Non-pigmented ciliary epithelial cell (primary cell): ENCODE measurements at regions not wholly inside any gene's neighbourhood (a gene's known extent, or its start where the extent isn't known, plus 50 kb on each side); places are given as distances from the start of the nearest gene placed in this dataset.
"Not testable (repeated sequence)": the region's sequence is repeated elsewhere in the genome, so short reads cannot be mapped to it uniquely, and the experiment has no call there.

Experiments used
- DNase-seq: peaks from one replicate; pipeline ENCODE4 v3.0.0-alpha.2; 2010; ENCODE audit warnings: low read depth

GRCh38 chr2:138273280-138273679 is 228.3 kb upstream of the SPOPL start:
- DNase-seq = not testable (repeated sequence)

DNA sequence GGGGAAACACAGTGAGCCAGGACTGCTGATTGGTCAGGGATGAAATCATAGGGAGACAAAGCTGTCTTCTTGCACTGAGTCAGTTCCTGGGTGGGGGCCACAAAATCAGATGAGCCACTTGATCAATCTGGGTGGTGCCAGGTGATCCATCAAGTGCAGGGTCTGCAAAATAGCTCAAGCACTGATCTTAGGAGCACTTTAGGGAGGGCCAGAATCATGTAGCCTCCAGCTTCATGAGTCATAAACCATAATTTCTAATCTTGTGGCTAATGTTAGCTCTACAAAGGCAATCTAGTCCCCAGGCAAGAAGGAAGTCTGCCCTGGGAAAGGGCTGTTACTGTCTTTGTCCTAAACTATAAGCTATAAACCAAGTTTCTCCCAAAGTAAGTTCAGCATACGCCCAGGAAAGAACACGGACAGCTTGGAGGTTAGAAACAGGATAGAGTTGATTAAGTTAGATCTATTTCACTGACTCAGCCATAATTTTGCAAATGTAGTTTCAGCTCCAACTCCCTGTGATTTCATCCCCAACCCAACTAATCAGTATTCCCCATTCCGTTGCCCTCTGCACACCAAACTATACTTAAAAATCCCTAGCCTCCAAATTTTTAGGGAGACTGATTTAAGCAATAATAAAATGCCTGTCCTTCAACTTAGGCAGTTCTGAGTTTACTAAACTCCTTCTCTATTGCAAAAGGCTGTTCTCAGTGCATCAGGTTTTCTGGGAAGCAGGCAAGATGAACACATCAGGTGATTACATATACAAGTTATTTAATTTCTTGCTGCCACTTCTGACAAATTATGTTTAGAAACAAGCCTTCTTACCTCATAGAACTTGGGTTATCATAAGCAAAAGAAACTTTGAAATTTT is 226.9 kb upstream of the SPOPL start:
- DNase-seq = no peak

GRCh38 chr2:138275292-138275690 is 226.3 kb upstream of the SPOPL start:
- DNase-seq = no peak

- DNase-seq = no peak
Observed at GRCh38 chr2:138275881-138276280, 225.7 kb upstream of the SPOPL start.

DNA sequence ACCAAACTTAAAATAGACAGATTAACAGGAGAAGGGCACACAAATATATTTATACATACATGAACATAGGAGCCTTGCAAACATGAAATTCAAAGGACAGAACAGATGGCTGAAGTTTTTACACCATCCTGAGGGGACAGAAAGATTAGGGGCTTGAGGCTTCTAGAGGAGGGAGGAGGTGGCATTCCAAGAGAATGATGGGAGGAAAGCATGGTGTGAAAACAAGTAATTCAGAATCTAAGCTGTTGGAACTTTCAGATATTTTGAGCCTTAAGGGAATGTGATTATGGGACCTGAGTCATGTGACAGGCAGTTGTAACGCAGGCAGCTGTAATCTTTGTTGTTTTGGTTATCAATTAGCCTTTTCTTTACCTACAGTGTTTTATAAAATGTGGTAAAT is 225.2 kb upstream of the SPOPL start:
- no peak for DNase-seq

- DNase-seq = no peak
Observed at GRCh38 chr2:138277062-138277461, 224.5 kb upstream of the SPOPL start.

GRCh38 chr2:138279871-138280270 is 221.7 kb upstream of the SPOPL start:
- no peak for DNase-seq

DNA sequence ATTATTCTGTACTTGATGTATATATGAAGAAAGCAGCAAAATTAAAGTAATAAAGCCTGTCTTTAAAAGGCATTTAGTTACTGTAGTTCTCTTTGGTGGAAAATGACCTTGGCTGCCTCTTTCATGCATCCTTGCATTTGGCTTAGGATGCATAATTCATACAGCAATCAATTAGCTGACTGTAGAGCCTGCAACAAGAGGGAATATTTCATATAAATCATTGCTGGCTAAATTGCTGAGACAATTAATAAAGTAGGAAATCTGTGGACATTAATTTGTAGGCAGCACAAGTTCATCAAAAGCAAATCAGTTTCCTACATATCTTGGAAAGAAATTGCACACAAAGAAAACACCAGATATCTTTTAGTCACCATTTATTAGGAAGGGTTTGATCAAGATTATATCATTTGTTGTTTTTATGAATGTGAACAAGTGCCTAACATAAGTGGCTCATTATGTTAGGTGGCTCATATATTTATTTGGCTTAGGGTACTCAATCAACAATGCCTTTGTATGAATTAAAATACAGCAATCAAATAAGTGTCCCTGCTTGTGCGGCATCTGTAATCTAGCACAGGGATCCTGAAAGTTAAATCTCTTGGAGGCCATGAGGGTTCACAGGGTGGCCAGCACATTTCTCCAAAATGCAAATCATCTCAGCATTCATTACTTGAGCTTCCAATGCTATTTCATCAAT is 220.4 kb upstream of the SPOPL start:
- DNase-seq = no peak

- DNase-seq = no peak
Observed at GRCh38 chr2:138282014-138282672, 219.4 kb upstream of the SPOPL start.

- no peak for DNase-seq
Observed at GRCh38 chr2:138291805-138292204, 209.8 kb upstream of the SPOPL start.

DNA sequence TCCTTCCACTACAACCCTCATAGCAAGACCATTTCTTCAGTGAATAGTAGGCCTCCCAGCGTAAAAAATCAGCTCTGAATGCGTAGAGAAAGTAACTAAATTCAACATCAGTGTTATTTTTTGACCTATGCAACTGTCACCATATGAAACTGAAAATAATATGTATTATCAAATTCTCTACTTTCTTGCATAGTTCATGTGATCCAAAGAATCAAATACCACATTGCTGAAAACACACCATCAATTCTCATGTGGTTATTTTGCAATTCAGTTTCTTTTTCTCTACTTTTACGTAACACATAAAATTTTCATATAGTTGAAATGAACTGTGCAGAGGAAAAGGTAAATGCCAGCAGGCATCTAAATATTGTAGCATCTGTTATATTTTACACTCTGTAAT is 208.5 kb upstream of the SPOPL start:
- DNase-seq = no peak

GRCh38 chr2:138293549-138293948 is 208.0 kb upstream of the SPOPL start:
- DNase-seq = no peak

DNA sequence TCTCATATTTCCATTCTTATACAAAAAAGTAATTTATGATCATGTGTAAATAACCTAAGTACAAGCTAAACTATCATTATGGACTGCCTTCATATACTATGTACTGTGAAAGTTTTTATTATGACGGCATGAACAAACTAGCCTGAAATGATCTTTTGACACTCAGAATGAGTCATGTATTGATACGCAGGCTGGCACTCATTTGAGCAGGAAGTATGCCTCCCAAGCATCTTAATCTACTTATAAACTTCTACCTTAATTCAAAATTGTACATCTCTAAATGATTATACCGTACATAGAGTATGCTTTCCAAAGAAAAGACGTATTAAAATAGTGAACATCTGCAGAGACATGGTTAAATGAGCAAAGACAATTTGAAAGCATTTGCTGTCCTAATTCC is 207.1 kb upstream of the SPOPL start:
- DNase-seq = no peak

- no peak for DNase-seq
Observed at GRCh38 chr2:138296365-138296764, 205.2 kb upstream of the SPOPL start.

- DNase-seq = no peak
Observed at GRCh38 chr2:138298120-138298814, 203.3 kb upstream of the SPOPL start.

- no peak for DNase-seq
Observed at GRCh38 chr2:138298900-138299299, 202.7 kb upstream of the SPOPL start.

DNA sequence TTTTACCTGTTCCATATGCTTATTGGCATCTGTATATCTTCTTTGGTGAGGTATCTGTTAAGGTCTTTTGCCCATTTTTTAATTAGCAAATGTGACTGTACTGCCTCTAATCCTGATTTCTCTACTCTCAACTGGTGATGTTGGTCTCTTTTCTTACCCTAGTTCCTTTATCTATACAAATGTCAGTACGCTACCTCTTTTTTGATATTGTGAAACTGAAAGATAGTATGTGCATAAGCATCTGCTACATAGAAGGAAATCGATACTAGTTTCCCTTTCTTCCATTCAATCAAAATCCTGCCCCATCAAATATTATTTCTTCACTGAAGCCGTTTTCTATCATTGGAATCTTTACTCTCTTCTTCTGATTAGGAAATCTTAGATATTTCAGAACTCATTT is 194.9 kb upstream of the SPOPL start:
- no peak for DNase-seq

GRCh38 chr2:138307099-138307498 is 194.5 kb upstream of the SPOPL start:
- no peak for DNase-seq

DNA sequence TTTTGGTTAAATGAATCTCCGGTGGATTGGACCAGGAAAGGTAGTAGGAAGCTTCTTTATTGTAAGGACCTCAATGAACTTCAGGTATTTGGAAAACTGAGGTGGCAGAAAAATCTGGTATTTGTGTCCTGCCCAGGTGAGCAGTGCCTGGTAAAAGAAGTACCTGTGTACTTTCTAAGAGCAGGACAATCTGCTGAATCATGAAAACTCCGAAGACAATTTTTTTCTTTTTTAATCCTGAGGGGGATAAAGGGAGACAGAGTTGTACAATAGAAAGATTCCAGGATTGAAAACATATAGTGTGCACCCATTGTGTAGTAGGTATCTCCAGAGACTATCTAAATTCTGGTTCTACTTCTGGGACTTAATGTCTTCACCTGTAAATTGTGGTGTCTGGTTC is 191.8 kb upstream of the SPOPL start:
- no peak for DNase-seq

DNA sequence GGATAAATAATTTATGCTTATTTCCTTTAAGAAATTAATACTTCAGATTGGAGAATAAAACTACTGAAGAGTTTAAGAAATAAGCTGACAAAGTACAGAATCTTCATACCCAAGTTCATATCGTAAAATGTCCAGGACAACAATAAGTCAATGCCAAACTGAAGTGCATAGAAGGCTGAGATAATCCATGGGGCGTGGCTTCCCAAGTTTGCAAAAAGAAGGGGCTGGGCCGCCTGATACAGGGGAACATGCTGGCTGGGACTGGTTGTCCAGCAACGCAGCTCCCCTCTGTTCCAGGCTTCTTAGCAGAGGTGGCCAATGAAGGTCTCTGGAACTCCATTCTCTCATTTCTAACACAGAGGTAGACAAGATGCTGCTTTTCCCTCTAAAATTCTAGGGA is 189.5 kb upstream of the SPOPL start:
- no peak for DNase-seq

DNA sequence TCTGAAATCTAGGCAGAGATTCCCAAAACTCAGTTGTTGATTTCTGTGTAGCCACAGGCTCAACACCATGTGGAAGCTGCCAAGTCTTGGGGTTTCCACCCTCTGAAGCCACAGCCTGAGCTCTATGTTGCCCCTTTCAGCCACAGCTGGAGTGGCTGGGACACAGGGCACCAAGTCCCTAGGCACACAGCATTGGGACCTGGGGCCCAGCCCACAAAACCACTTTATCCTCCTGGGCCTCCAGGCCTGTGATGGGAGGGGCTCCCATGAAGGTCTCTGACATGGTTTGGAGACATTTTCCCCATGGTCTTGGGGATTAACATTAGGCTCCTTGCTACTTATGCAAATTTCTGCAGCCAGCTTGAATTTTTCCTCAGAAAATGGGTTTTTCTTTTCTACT is 186.0 kb upstream of the SPOPL start:
- not testable (repeated sequence) for DNase-seq

DNA sequence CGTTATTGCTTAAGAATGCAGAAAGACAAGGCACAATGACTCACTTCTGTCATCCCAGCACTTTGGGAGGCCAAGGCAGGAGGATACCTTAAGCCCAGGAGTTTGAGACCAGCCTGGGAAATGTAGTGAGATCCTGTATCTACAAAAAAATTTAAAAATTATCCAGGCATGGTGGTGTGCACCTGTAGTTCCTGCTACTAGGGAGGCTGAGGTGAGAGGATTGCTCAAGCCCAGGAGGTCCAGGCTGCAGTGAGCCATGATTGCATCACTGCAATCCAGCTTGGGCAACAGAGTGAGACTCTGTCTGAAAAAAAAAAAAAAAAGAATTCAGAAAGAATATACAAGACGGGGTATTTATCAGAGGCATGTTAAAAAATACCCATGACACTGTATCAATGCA is 182.0 kb upstream of the SPOPL start:
- no peak for DNase-seq
